Calu3 (cell line): ENCODE measurements at regions not wholly inside any gene's neighbourhood (a gene's known extent, or its start where the extent isn't known, plus 50 kb on each side); places are given as distances from the start of the nearest gene placed in this dataset.
"Not testable (repeated sequence)": the region's sequence is repeated elsewhere in the genome, so short reads cannot be mapped to it uniquely, and the experiment has no call there.

Source experiments
- BruUV-seq: library from RNA; stranded (reverse); fragments of 400-500 nt; replicated peaks from 2 replicates; lab custom pipeline; 2021; lab: Mats Ljungman, UMichigan
- CTCF ChIA-PET: fragments of 300-600 bp; sonication (Branson Sonifier 250); formaldehyde crosslinking; loops from one replicate; lab custom pipeline; 2022; ENCODE audit warnings: antibody characterized with exemption; lab: Charles Lee
- DNase-seq: peaks from one replicate; pipeline ENCODE4 v3.0.0; 2022
- H3K27ac Mint-ChIP-seq: one replicate; pipeline ENCODE4 v1.8.0; 2022; ENCODE audit warnings: mixed read lengths; ENCODE audit not compliant: unreplicated experiment
- H3K27me3 Mint-ChIP-seq: one replicate; pipeline ENCODE4 v1.8.0; 2022; ENCODE audit warnings: mixed read lengths; ENCODE audit not compliant: unreplicated experiment
- H3K36me3 Mint-ChIP-seq: one replicate; pipeline ENCODE4 v1.8.0; 2022; ENCODE audit warnings: mild to moderate bottlenecking, moderate library complexity, mixed read lengths; ENCODE audit not compliant: insufficient read depth, unreplicated experiment
- H3K4me1 Mint-ChIP-seq: one replicate; pipeline ENCODE4 v1.8.0; 2022; ENCODE audit warnings: mild to moderate bottlenecking, low read depth, mixed read lengths; ENCODE audit not compliant: unreplicated experiment
- H3K4me3 Mint-ChIP-seq: one replicate; pipeline ENCODE4 v1.8.0; 2022; ENCODE audit warnings: mild to moderate bottlenecking, low read depth, moderate library complexity, mixed read lengths; ENCODE audit not compliant: unreplicated experiment
- H3K9me3 Mint-ChIP-seq: one replicate; pipeline ENCODE4 v1.8.0; 2022; ENCODE audit warnings: low read depth, mixed read lengths; ENCODE audit not compliant: unreplicated experiment
- intact Hi-C: fragments of 100-400 bp; cut with micrococcal nuclease; formaldehyde crosslinking; loops from one replicate; pipeline ENCODE4 v1.10.0; 2022; ENCODE audit not compliant: unreplicated experiment
- TF ChIP-seq, protein P1 (sequence below): fragments of 200-600 bp; IDR thresholded peaks from one replicate; pipeline ENCODE4 v1.8.0; 2022; ENCODE audit warnings: antibody characterized with exemption; ENCODE audit not compliant: unreplicated experiment

DNA sequence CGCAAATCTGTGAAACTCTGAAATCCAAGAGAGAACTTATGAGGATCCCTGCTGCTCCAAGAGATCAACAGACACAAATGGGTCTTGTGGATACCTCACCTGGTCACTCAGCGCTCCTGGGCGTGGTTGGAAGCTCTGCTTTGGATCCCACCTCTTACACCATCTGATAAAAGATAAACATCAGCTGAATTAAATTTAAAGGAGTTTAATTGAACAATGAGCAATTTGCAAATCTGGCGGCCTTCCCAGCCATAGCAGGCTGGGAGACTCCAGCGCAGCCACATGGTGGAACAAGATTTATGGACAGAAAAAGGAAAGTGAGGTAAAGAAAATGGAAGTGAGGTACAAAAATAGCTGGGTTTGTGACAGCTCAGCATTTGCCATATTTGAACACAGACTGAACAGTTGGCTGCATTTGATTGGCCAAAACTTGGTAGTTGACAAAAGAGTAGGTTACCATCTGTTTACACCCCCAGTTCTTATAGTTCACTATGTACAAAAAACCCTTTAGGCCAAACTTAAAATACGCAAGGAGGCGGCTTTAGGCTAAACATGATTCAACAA lies 437.3 kb upstream of the NDST3 start:
- Mint-ChIP-seq H3K9me3 (no peaks in the 10 kb centered on the region), H3K27me3 (no peaks in the 10 kb centered on the region), H3K4me1 (no peaks in the 10 kb centered on the region), H3K4me3 (no peak overlapping the region), H3K27ac (no peak overlapping the region), H3K36me3 (no peaks in the 10 kb centered on the region)
- TF ChIP-seq, protein P1, sequence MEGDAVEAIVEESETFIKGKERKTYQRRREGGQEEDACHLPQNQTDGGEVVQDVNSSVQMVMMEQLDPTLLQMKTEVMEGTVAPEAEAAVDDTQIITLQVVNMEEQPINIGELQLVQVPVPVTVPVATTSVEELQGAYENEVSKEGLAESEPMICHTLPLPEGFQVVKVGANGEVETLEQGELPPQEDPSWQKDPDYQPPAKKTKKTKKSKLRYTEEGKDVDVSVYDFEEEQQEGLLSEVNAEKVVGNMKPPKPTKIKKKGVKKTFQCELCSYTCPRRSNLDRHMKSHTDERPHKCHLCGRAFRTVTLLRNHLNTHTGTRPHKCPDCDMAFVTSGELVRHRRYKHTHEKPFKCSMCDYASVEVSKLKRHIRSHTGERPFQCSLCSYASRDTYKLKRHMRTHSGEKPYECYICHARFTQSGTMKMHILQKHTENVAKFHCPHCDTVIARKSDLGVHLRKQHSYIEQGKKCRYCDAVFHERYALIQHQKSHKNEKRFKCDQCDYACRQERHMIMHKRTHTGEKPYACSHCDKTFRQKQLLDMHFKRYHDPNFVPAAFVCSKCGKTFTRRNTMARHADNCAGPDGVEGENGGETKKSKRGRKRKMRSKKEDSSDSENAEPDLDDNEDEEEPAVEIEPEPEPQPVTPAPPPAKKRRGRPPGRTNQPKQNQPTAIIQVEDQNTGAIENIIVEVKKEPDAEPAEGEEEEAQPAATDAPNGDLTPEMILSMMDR: no peak
- intact Hi-C loops: no loop called here
- DNase-seq: no peak
- BruUV-seq: no TSS peak
- CTCF ChIA-PET: no interaction called here

DNA sequence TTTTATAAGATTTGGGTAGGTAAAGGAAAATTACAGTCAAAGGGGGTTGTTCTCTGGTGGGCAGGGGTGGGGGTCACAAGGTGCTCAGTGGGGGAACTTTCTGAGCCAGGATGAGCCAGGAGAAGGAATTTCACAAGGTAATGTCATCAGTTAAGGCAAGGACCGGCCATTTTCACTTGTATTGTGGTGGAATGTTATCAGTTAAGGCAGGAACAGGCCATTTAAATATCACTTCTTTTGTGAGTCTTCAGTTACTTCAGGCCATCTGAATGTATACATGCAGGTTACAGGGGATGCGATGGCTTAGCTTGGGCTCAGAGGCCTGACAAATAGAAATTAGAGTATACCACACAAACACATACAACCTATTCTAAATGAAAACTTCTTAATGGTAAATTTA lies 434.9 kb upstream of the NDST3 start:
- H3K36me3 Mint-ChIP-seq, H3K4me1 Mint-ChIP-seq, intact Hi-C loops, H3K27me3 Mint-ChIP-seq, H3K4me3 Mint-ChIP-seq, BruUV-seq, CTCF ChIA-PET, H3K27ac Mint-ChIP-seq, DNase-seq, H3K9me3 Mint-ChIP-seq: not testable (repeated sequence)

DNA sequence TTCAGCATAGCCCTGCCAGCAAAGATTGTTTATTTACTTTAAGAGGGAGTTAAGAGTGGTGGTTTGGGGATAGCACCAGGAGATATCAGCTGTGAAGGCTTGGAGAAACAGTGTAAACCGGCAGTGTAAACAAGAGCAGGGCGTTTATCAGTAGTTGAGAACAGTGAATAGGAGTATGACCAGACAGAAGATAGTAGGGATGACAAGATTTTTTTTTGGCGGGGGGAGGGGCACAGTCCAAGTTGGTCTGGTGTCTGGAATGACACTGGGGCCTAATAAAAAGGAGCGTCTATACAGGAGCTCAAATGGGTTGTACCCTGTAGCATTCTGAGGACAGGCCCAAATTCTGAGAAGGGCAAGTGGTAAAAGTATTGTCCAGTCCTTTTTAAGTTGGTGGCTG lies 433.4 kb upstream of the NDST3 start:
- H3K27ac Mint-ChIP-seq, H3K9me3 Mint-ChIP-seq, H3K27me3 Mint-ChIP-seq, H3K4me3 Mint-ChIP-seq, CTCF ChIA-PET, intact Hi-C loops, BruUV-seq, H3K36me3 Mint-ChIP-seq, H3K4me1 Mint-ChIP-seq, DNase-seq: not testable (repeated sequence)

DNA sequence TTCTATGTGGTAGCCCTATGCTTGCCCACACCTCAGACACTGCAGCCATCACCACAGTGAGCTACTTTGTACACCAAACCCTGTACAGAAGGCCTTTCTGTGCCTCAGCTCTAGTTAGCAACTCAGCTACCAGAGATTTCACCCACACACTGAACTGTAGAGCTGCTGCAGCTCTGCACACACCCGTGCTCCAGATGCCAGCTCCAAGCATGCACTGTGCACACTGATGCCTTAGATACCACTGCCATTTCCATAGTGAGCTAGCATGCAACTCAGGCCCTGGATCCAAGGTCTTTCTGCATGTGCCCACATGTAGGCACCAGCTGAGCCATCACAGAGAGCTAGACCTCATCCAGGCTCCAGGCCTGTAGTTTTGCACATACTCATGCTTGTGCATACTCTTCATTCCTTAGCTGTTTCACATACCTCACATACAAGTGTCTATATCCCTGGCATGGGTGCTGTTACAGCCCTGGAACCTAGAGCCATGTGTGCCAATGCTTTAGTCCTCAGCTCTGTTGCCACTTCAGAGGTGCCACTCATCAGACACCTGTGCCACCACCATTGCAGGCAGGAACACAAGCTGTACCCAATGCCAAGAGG lies 423.5 kb upstream of the NDST3 start:
- no peaks in the 10 kb centered on the region for H3K36me3 Mint-ChIP-seq
- H3K4me1 Mint-ChIP-seq: no peaks in the 10 kb centered on the region
- TF ChIP-seq, protein P1: no peak
- H3K27ac Mint-ChIP-seq: no peak overlapping the region
- H3K4me3 Mint-ChIP-seq: no peak overlapping the region
- no TSS peak for BruUV-seq
- intact Hi-C loops: no loop called here
- DNase-seq: no peak
- CTCF ChIA-PET: no interaction called here
- H3K27me3 Mint-ChIP-seq: no peaks in the 10 kb centered on the region
- H3K9me3 Mint-ChIP-seq: no peaks in the 10 kb centered on the region

DNA sequence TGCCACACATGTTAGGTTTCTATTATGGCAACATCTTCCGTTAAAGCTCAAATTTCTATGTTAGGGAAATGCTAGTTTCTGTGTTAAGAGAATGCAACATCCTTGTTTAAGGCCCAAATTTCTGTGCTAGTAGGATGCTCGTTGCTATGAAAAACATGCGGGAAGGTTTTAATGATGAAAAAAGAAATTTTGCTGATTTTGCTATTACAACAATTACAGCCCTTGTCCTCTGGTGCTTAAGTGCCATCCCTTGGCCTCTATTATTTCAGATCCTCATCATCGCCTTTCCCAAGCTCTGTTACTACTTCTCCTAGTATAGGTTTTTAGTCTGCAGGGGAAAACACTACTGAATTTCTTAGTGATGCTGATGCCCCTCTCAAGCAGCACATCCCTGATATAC lies 412.6 kb upstream of the NDST3 start:
- no TSS peak for BruUV-seq
- peaks cover 5% of the 10 kb centered on the region for H3K9me3 Mint-ChIP-seq
- no peak overlapping the region for H3K27ac Mint-ChIP-seq
- no peaks in the 10 kb centered on the region for H3K27me3 Mint-ChIP-seq
- TF ChIP-seq, protein P1: no peak
- intact Hi-C loops: no loop called here
- no peaks in the 10 kb centered on the region for H3K36me3 Mint-ChIP-seq
- H3K4me1 Mint-ChIP-seq: no peaks in the 10 kb centered on the region
- no peak for DNase-seq
- CTCF ChIA-PET: interaction anchor here (0.6 kb wide), 1 partner anchor 85 kb away, joined by 3 read pairs; no protein-coding TSS in a partner anchor
- H3K4me3 Mint-ChIP-seq: no peak overlapping the region
